Nephron (organoid): ENCODE measurements at regions not wholly inside any gene's neighbourhood (a gene's known extent, or its start where the extent isn't known, plus 50 kb on each side); places are given as distances from the start of the nearest gene placed in this dataset.

Source experiments
- H3K27ac Mint-ChIP-seq, 3 experiments: 2 replicates each; pipeline ENCODE4 v1.8.0; 2020; ENCODE audit warnings: mixed read lengths in 3 of 3, mild to moderate bottlenecking in 2 of 3, moderate library complexity in 1 of 3
- H3K27me3 Mint-ChIP-seq: 2 replicates; pipeline ENCODE4 v1.8.0; 2021; ENCODE audit warnings: low read depth, mild to moderate bottlenecking, moderate library complexity, mixed read lengths
- H3K36me3 Mint-ChIP-seq: 2 replicates; pipeline ENCODE4 v1.8.0; 2020; ENCODE audit warnings: low read depth, mixed read lengths
- H3K4me1 Mint-ChIP-seq: 2 replicates; pipeline ENCODE4 v1.8.0; 2020; ENCODE audit warnings: mixed read lengths
- H3K4me3 Mint-ChIP-seq, 3 experiments: 2 replicates each; pipeline ENCODE4 v1.8.0; 2020; ENCODE audit warnings: mild to moderate bottlenecking in 3 of 3, mixed read lengths in 3 of 3, moderate library complexity in 2 of 3
- H3K9me3 Mint-ChIP-seq: 2 replicates; pipeline ENCODE4 v1.8.0; 2020; ENCODE audit warnings: mixed read lengths
- TF ChIP-seq, protein P1 (sequence below), 3 experiments: fragments of 200-600 bp; sonication (generic); IDR thresholded peaks; one replicate each; pipeline ENCODE4 v1.5.0; 2021; ENCODE audit warnings: antibody characterized with exemption in 3 of 3; ENCODE audit not compliant: unreplicated experiment in 3 of 3

DNA sequence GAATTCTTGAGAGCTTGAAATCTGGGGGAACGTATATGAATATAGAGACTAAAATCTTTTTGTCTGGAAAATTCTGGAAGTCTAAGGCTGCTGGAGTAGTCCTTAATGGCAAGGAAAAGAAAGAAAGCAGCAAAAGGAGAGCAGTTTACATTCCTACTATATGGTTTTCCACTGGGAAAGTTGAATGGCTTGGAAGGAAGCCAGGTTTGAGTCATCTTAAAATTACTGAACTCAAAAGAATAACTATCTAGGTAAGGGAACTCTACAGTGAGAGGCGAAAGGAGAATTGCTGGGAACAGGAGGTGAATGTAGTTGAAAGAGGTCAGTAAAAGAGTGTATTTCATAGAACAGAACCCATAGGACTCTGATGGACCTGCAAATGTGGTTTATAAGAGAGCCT is 258.1 kb upstream of the EDIL3 start:
- H3K9me3 Mint-ChIP-seq, result no peaks in the 10 kb centered on the region
- H3K27ac Mint-ChIP-seq, result peak overlapping the region in 1 of 3 experiments; percentile 11
- no peaks in the 10 kb centered on the region for H3K27me3 Mint-ChIP-seq
- no peaks in the 10 kb centered on the region for H3K36me3 Mint-ChIP-seq
- TF ChIP-seq, protein P1, sequence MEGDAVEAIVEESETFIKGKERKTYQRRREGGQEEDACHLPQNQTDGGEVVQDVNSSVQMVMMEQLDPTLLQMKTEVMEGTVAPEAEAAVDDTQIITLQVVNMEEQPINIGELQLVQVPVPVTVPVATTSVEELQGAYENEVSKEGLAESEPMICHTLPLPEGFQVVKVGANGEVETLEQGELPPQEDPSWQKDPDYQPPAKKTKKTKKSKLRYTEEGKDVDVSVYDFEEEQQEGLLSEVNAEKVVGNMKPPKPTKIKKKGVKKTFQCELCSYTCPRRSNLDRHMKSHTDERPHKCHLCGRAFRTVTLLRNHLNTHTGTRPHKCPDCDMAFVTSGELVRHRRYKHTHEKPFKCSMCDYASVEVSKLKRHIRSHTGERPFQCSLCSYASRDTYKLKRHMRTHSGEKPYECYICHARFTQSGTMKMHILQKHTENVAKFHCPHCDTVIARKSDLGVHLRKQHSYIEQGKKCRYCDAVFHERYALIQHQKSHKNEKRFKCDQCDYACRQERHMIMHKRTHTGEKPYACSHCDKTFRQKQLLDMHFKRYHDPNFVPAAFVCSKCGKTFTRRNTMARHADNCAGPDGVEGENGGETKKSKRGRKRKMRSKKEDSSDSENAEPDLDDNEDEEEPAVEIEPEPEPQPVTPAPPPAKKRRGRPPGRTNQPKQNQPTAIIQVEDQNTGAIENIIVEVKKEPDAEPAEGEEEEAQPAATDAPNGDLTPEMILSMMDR (IDR thresholded peaks at IDR 0.05; ENCODE audit: unreplicated experiment in 3 of 3), result no peak
- no peaks in the 10 kb centered on the region for H3K4me1 Mint-ChIP-seq
- H3K4me3 Mint-ChIP-seq, result no peak overlapping the region

DNA sequence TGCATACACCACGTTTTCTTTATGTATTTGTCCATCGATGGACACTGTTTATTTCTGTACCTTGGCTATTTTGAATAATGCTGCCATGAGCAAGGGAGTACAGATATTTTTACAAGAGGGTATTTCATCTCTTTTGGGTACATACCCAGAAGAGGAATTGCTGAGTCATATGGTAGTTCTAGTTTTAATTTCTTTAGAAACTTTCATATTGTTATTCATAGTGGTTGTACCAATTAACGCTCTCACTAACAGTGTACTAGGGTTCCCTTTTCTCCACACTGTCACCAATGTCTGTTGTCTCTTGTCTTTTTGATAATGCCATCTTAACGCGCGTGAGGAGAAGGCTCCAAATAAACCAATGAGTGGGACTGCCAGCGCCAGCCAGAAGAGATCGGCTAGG is 257.6 kb upstream of the EDIL3 start:
- no peaks in the 10 kb centered on the region for H3K36me3 Mint-ChIP-seq
- peak overlapping the region in 1 of 3 experiments; percentile 11 for H3K27ac Mint-ChIP-seq
- TF ChIP-seq, protein P1 (IDR thresholded peaks at IDR 0.05; ENCODE audit: unreplicated experiment in 3 of 3), result no peak
- no peaks in the 10 kb centered on the region for H3K9me3 Mint-ChIP-seq
- H3K27me3 Mint-ChIP-seq, result no peaks in the 10 kb centered on the region
- H3K4me1 Mint-ChIP-seq, result no peaks in the 10 kb centered on the region
- H3K4me3 Mint-ChIP-seq, result no peak overlapping the region

DNA sequence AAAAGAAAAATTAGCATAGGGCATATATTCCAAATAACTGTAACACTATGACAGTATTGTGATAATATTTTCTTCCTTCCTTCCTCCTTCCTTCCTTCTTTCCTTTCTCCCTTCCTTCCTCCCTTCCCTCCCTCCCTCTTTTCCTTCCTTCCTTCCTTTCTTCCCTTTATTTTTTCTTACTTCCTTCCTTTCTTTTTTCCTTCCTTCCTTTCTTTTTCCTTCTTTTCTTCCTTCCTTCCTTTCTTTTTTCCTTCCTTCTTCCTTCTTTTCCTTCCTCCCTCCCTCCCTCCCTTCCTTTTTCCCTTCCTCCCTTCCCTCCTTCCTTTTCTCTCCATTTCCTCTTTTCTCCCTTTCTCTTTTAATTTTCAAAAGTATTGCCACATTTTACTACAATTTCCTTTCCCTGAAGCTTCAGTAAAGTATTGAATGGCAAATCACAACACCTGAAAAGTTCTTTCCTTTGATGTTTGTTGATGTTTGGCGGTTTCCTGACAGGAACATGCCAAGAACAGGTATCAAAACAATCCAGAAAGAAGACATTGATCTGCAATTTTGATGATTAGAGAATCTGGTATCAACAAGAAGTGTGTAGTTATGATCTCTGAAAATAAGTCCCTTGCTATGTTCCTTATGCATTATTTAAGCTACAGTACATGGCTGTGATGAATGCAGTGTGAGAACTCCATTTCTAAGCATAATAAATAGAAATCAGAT is 253.1 kb upstream of the EDIL3 start:
- H3K36me3 Mint-ChIP-seq, result no peaks in the 10 kb centered on the region
- no peaks in the 10 kb centered on the region for H3K27me3 Mint-ChIP-seq
- no peak overlapping the region for H3K27ac Mint-ChIP-seq
- no peaks in the 10 kb centered on the region for H3K4me1 Mint-ChIP-seq
- H3K9me3 Mint-ChIP-seq, result no peaks in the 10 kb centered on the region
- TF ChIP-seq, protein P1 (IDR thresholded peaks at IDR 0.05; ENCODE audit: unreplicated experiment in 3 of 3), result no peak
- no peak overlapping the region for H3K4me3 Mint-ChIP-seq

DNA sequence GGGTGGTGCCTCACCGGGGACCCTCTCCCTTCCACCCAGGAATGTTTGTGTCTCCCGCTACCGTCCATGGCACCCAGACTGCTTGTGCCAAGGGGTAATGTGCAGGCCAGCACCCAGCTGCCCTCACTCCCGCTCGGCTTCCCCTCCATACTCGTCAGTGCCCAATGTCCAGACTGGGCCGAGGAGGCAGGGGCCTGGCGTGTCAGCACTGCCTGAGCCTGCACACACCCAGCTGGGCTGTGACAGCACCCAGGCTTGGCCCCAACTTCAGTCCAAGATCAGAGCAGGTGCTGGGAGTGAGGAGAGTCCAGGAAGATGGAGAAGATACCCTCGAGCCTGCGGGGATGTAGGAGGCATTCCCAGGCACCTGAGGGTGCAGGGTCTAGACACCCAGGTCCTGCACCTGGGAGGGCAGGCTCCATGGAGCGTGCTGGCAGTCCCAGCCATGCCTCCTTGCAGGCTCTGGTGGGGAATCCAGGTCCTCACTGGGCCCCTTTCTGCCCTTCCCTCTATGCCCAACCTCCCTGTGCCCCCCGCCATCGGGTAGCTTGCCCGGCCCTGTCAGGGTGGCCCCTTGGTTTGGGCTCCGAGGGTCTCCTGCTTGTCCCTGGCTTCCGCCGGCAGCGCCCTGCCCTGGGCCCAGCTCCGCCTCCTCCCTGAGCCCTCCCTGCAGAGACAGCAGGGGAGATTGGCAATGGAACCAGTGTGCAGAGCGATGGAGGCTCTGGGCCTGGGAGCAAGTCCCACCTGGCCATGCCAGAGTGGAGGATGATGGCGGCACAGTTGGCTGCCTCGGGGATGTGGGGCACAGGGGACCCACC is 250.8 kb upstream of the EDIL3 start:
- no peak overlapping the region for H3K4me3 Mint-ChIP-seq
- peaks cover 1% of the 10 kb centered on the region for H3K27me3 Mint-ChIP-seq
- H3K27ac Mint-ChIP-seq, result no peak overlapping the region
- no peaks in the 10 kb centered on the region for H3K9me3 Mint-ChIP-seq
- H3K36me3 Mint-ChIP-seq, result no peaks in the 10 kb centered on the region
- TF ChIP-seq, protein P1 (IDR thresholded peaks at IDR 0.05; ENCODE audit: unreplicated experiment in 3 of 3), result no peak
- H3K4me1 Mint-ChIP-seq, result no peaks in the 10 kb centered on the region

DNA sequence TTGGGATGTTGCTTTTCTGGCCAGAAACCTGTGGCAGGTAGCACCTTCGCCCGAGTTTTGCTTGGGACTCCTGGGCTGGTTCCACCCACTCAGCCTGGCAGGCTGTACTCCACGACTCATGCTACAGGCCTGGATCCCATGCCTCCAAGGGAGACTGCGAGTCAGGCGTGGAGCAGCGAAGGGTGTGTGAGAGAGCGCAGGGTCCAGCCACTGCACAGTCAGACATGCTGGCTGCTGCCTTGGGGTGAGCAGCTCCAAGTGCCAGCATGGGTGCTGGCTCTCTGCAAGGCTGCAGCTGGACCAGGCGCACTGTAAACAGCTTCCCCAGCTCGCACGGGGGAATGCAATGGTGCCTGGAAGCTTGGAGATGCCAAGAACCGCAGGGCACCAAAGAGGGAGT is 249.6 kb upstream of the EDIL3 start:
- TF ChIP-seq, protein P1 (IDR thresholded peaks at IDR 0.05; ENCODE audit: unreplicated experiment in 3 of 3), result no peak
- Mint-ChIP-seq H3K27me3 (peaks cover 3% of the 10 kb centered on the region), H3K36me3 (no peaks in the 10 kb centered on the region), H3K9me3 (no peaks in the 10 kb centered on the region), H3K27ac (no peak overlapping the region), H3K4me3 (no peak overlapping the region), H3K4me1 (no peaks in the 10 kb centered on the region)
